Hepatocyte (in vitro differentiated cells): ENCODE measurements at regions not wholly inside any gene's neighbourhood (a gene's known extent, or its start where the extent isn't known, plus 50 kb on each side); places are given as distances from the start of the nearest gene placed in this dataset.
"Not testable (repeated sequence)": the region's sequence is repeated elsewhere in the genome, so short reads cannot be mapped to it uniquely, and the experiment has no call there.

Experiments used
- CTCF ChIP-seq: fragments of 200-600 bp; sonication (generic); IDR thresholded peaks from 2 replicates; pipeline ENCODE4 v1.5.1; 2016; ENCODE audit warnings: antibody characterized with exemption, mild to moderate bottlenecking; ENCODE audit not compliant: poor library complexity
- EZH2 ChIP-seq: fragments of 200-600 bp; sonication (generic); IDR thresholded peaks from 2 replicates; pipeline ENCODE4 v1.6.1; 2016; ENCODE audit warnings: antibody characterized with exemption, mild to moderate bottlenecking, borderline replicate concordance

DNA sequence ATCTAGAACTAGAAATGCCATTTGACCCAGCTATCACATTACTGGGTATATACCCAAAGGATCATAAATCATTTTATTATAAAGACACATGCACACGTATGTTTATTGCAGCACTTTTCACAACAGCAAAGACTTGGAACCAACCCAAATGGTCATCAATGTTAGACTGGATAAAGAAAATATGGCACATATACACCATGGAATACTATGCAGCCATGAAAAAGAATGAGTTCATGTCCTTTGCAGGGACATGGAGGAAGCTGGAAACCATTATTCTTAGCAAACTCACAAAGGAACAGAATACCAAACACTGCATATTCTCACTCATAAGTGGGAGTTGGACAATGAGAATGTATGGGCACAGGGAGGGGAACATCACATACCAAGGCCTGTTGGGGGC lies 233.7 kb downstream of the RCHY1 start:
- not testable (repeated sequence) for TF ChIP-seq CTCF, EZH2
